Ishikawa (cell line): ENCODE measurements at regions not wholly inside any gene's neighbourhood (a gene's known extent, or its start where the extent isn't known, plus 50 kb on each side); places are given as distances from the start of the nearest gene placed in this dataset.

Source experiments
- CEBPB ChIP-seq: IDR thresholded peaks from 2 replicates; pipeline ENCODE4 v1.6.1; 2012
- EGR1 ChIP-seq: IDR thresholded peaks from 2 replicates; pipeline ENCODE4 v1.6.1; 2012
- FOXM1 ChIP-seq: IDR thresholded peaks from 2 replicates; pipeline ENCODE4 v1.6.1; 2012; ENCODE audit warnings: low read depth, borderline replicate concordance
- RAD21 ChIP-seq: IDR thresholded peaks from 2 replicates; pipeline ENCODE4 v1.6.1; 2012; ENCODE audit warnings: low read depth
- TAF1 ChIP-seq: IDR thresholded peaks from 2 replicates; pipeline ENCODE4 v1.6.1; 2012; ENCODE audit warnings: low read depth, mild to moderate bottlenecking
- TF ChIP-seq, protein P1 (sequence below): IDR thresholded peaks from 2 replicates; pipeline ENCODE4 v1.6.1; 2012
- TF ChIP-seq, protein P2 (sequence below): IDR thresholded peaks from 2 replicates; pipeline ENCODE4 v1.6.1; 2012; ENCODE audit warnings: low read depth, mild to moderate bottlenecking

DNA sequence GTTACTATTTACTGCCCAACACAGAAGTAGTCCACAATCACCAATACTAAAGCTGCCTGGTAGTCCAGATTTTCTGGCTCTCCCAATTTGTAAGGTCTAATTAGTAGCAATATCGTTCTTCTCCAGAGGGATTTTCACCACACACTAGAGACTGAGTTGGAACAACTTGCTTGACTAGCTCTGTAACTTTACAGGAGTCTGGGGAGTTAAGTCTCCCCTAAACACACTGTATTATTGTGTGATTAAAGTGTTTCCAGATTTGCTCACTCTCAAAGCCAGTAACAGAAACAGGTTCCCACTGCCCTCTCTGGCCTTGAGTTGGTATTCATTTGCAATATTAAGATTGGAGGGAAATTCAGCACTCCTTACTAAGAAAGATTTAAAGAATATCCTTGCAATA, 1175.7 kb downstream of the SORCS1 start:
- TF ChIP-seq, protein P1, sequence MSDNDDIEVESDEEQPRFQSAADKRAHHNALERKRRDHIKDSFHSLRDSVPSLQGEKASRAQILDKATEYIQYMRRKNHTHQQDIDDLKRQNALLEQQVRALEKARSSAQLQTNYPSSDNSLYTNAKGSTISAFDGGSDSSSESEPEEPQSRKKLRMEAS = no peak
- TF ChIP-seq FOXM1 (no peak), TAF1 (no peak), RAD21 (no peak), CEBPB (no peak), EGR1 (no peak)
- TF ChIP-seq, protein P2, sequence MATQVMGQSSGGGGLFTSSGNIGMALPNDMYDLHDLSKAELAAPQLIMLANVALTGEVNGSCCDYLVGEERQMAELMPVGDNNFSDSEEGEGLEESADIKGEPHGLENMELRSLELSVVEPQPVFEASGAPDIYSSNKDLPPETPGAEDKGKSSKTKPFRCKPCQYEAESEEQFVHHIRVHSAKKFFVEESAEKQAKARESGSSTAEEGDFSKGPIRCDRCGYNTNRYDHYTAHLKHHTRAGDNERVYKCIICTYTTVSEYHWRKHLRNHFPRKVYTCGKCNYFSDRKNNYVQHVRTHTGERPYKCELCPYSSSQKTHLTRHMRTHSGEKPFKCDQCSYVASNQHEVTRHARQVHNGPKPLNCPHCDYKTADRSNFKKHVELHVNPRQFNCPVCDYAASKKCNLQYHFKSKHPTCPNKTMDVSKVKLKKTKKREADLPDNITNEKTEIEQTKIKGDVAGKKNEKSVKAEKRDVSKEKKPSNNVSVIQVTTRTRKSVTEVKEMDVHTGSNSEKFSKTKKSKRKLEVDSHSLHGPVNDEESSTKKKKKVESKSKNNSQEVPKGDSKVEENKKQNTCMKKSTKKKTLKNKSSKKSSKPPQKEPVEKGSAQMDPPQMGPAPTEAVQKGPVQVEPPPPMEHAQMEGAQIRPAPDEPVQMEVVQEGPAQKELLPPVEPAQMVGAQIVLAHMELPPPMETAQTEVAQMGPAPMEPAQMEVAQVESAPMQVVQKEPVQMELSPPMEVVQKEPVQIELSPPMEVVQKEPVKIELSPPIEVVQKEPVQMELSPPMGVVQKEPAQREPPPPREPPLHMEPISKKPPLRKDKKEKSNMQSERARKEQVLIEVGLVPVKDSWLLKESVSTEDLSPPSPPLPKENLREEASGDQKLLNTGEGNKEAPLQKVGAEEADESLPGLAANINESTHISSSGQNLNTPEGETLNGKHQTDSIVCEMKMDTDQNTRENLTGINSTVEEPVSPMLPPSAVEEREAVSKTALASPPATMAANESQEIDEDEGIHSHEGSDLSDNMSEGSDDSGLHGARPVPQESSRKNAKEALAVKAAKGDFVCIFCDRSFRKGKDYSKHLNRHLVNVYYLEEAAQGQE = no peak
